Pancreas (tissue), 10 donors: ENCODE measurements at regions not wholly inside any gene's neighbourhood (a gene's known extent, or its start where the extent isn't known, plus 50 kb on each side); places are given as distances from the start of the nearest gene placed in this dataset.
A peak's percentile ranks its signal among the peaks of the same experiment; 100 is the strongest.

Source experiments
- ATAC-seq, 4 donors: fragments of 200-7000 bp; cut with Tn5 transposase; one replicate each; pipeline versions ENCODE4 v1.8.0 to v1.9.1; 2020; ENCODE audit warnings: mild to moderate bottlenecking in 4 of 4, moderate library complexity in 4 of 4
- DNase-seq, 6 donors: peaks; one replicate each; pipeline ENCODE4 v3.0.0-alpha.2; 2020
- FAIRE-seq: peaks from 2 replicates; lab custom pipeline; 2012; peaks lifted over from hg19 to GRCh38; lab: Jason Lieb, UNC
- H3K27ac ChIP-seq, 4 donors: fragments of 200-600 bp; sonication (generic); 1 replicate in 3 of 4; 2 replicates in 1 of 4; pipeline versions ENCODE4 v1.5.0 to v1.8.0; 2020
- H3K27me3 ChIP-seq, 4 donors: fragments of 200-600 bp; one replicate each; pipeline ENCODE4 v1.8.0; 2021
- H3K36me3 ChIP-seq, 3 donors: fragments of 200-600 bp; sonication (generic) in 1 of 3; one replicate each; pipeline versions ENCODE4 v1.5.0 to v1.8.0; 2020 to 2021
- H3K4me1 ChIP-seq, 3 donors: fragments of 200-600 bp; one replicate each; pipeline ENCODE4 v1.8.0; 2021
- H3K4me3 ChIP-seq, 4 donors: fragments of 200-600 bp; sonication (generic) in 2 of 4; one replicate each; pipeline versions ENCODE4 v1.5.0 to v1.8.0; 2020 to 2021
- H3K9me3 ChIP-seq, 4 donors: fragments of 200-600 bp; one replicate each; pipeline ENCODE4 v1.8.0; 2021
- CTCF ChIP-seq, 4 donors: fragments of 200-600 bp; sonication (generic) in 3 of 4; IDR thresholded peaks; one replicate each; pipeline versions ENCODE4 v1.5.0 to v1.8.0; 2021; ENCODE audit warnings: antibody characterized with exemption in 4 of 4
- WGBS, 2 donors: extraction: QIAGEN DNeasy Blood & Tissue Kit; methylation state at CpG; one replicate each; pipeline ENCODE4 v1.1.7; 2013; 5-methylcytosine and 5-hydroxymethylcytosine counted together
- intact Hi-C, 3 donors: fragments of 100-400 bp; cut with DNase I; formaldehyde crosslinking; loops; one replicate each; pipeline versions ENCODE4 v1.11.1 to v1.14.2; 2022
- donor health status: healthy with polysubstance abuse.
- donor health status: DM: no; HTN: no; CAD: no; lungs with moderate emphysema.
- donor health status: DM: no; HTN: no; CAD: no.
- donor health status: control.
- donor health status: control.
- donor health status: Bipolar disorder and iron deficiency.
- donor health status: DM: yes; HTN: yes; CAD: no.
- donor health status: DM: no; HTN: no; CAD: no.
- donor health status: DM: no; HTN: no; CAD: no.
- donor health status: DM: yes; HTN: yes; CAD: no.

GRCh38 chr13:72643311-72643989 is 84.0 kb downstream of the MZT1 start:
- intact Hi-C loops, result no loop called here
- H3K27ac ChIP-seq, result no peak overlapping the region
- H3K4me3 ChIP-seq, result no peak overlapping the region
- ATAC-seq, result peak in 3 of 4 donors; percentile 41 to 51 (median 41)
- WGBS, 2 donors, result 41 to 46% methylated on average over 3 of the region's 3 CpGs
- H3K36me3 ChIP-seq, result no peaks in the 10 kb centered on the region
- peaks cover 0 to 4% (median 0%) of the 10 kb centered on the region in 4 donors for H3K27me3 ChIP-seq
- H3K4me1 ChIP-seq, result no peaks in the 10 kb centered on the region
- FAIRE-seq, result no peak
- peak in 3 of 6 donors; percentile 15 to 62 (median 22) for DNase-seq
- no peaks in the 10 kb centered on the region for H3K9me3 ChIP-seq
- TF ChIP-seq CTCF (IDR thresholded peaks at IDR 0.05), result peak in 3 of 4 donors; percentile 22 to 37 (median 37)

- DNase-seq (no peak), FAIRE-seq (no peak), ATAC-seq (no peak)
- H3K36me3 ChIP-seq, result no peaks in the 10 kb centered on the region
- no peaks in the 10 kb centered on the region for H3K27me3 ChIP-seq
- no peak for TF ChIP-seq CTCF (IDR thresholded peaks at IDR 0.05)
- H3K4me3 ChIP-seq, result no peak overlapping the region
- no peaks in the 10 kb centered on the region for H3K4me1 ChIP-seq
- H3K27ac ChIP-seq, result no peak overlapping the region
- WGBS, 2 donors, result 77 to 84% methylated on average over 5 of the region's 5 CpGs
- intact Hi-C loops, result no loop called here
- H3K9me3 ChIP-seq, result no peaks in the 10 kb centered on the region
Observed at GRCh38 chr13:72639377-72639776, 88.1 kb downstream of the MZT1 start.

- Histone ChIP-seq H3K36me3 (no peaks in the 10 kb centered on the region), H3K9me3 (no peaks in the 10 kb centered on the region), H3K27ac (no peak overlapping the region), H3K4me1 (no peaks in the 10 kb centered on the region), H3K4me3 (no peak overlapping the region), H3K27me3 (no peaks in the 10 kb centered on the region)
- ATAC-seq (no peak), DNase-seq (no peak), FAIRE-seq (no peak)
- WGBS, 2 donors, result 69 to 77% methylated on average over 7 of the region's 7 CpGs
- intact Hi-C loops, result no loop called here
- TF ChIP-seq CTCF (IDR thresholded peaks at IDR 0.05), result no peak
Observed at GRCh38 chr13:72638059-72638815, 89.2 kb downstream of the MZT1 start.

- FAIRE-seq, result no peak
- WGBS, 2 donors, result 62 to 66% methylated on average over 4 of the region's 4 CpGs
Observed at GRCh38 chr13:72637561-72637960, 89.9 kb downstream of the MZT1 start.

More at GRCh38 chr13:72637561-72637960, 89.9 kb downstream of the MZT1 start:
- ATAC-seq (no peak), DNase-seq (no peak)
- no peak overlapping the region for H3K4me3 ChIP-seq
- no peak overlapping the region for H3K27ac ChIP-seq
- intact Hi-C loops, result no loop called here
- TF ChIP-seq CTCF (IDR thresholded peaks at IDR 0.05), result no peak
- no peaks in the 10 kb centered on the region for H3K27me3 ChIP-seq
- no peaks in the 10 kb centered on the region for H3K36me3 ChIP-seq
- no peaks in the 10 kb centered on the region for H3K4me1 ChIP-seq
- H3K9me3 ChIP-seq, result no peaks in the 10 kb centered on the region
